ENCODE measurements at regions not wholly inside any gene's neighbourhood (a gene's known extent, or its start where the extent isn't known, plus 50 kb on each side); places are given as distances from the start of the nearest gene placed in this dataset.

DNA sequence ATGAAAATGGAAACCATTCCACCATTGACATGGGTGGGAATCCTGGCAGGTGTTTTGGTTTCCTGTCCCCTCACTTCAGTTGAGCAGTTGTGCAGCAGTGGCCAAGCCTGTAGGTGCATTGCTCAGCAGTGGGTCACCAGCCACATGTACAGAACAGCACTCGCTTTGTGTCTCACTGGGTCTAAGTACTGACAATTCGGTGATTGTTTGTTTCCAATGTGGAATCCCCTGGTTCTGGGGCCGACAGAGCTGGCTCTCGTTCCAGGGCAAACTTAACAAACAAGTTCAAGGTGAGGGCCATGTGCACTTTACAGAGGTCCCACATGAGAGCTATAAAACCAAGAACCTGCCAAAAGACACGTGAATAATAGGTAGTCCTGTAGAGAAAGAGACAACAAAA, 54.1 kb upstream of the SPATA13 start:
- TF ChIP-seq CTCF (IDR thresholded peaks at IDR 0.05; ENCODE audit: low read length) (no peak), EZH2 (optimal IDR thresholded peaks at IDR 0.05; ENCODE audit: low read depth, low read length) (no peak)

Data from MM.1S (cell line).